ENCODE measurements at regions not wholly inside any gene's neighbourhood (a gene's known extent, or its start where the extent isn't known, plus 50 kb on each side); places are given as distances from the start of the nearest gene placed in this dataset.
"Not testable (repeated sequence)": the region's sequence is repeated elsewhere in the genome, so short reads cannot be mapped to it uniquely, and the experiment has no call there.

- no peak for DNase-seq
Observed at GRCh38 chr2:31813016-31813415, 197.8 kb downstream of the MEMO1 start.

- no peak for DNase-seq
Observed at GRCh38 chr2:31812051-31812798, 198.6 kb downstream of the MEMO1 start.

DNA sequence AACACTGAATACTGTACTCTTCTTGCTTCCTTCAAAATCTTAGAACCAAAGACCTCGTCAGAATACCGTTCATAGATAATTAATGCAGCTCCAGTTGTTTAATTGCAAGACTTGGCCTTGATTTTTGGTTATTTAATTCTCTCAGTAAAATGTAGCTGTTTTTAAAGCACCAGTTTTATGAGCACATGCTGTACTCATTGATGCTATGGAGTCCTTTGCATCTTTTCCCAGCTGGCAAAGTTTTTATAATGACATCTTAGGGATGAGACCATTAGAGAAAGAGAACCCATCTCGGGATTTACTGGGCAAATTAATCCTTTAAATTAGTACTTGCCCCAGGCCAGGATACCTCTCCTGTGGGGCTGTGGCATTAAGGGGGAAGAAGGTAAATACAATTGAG, 199.3 kb downstream of the MEMO1 start:
- no peak for DNase-seq

GRCh38 chr2:31810200-31810917, 200.4 kb downstream of the MEMO1 start:
- DNase-seq = no peak

- no peak for DNase-seq
Observed at GRCh38 chr2:31805688-31806087, 205.1 kb downstream of the MEMO1 start.

DNA sequence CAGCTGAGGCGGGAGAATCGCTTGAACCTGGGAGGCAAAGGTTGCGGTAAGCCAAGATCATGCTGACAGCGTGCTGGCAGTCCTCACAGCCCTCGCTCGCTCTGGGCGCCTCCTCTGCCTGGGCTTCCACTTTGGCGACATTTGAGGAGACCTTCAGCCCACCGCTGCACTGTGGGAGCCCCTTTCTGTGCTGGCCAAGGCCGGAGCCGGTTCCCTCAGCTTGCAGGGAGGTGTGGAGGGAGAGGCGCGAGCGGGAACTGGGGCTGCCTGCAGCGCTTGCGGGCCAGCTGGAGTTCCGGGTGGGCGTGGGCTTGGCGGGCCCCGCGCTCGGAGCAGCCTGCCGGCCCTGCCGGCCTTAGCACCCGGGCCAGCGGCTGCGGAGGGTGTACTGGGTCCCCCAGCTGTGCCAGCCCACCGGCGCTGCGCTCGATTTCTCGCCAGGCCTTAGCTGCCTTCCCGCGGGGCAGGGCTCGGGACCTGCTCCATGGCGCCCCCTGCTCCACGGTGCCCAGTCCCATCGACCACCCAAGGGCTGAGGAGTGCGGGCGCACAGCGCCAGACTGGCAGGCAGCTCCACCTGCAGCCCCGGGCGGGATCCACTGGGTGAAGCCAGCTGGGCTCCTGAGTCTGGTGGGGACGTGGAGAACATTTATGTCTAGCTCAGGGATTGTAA, 207.2 kb downstream of the MEMO1 start:
- not testable (repeated sequence) for DNase-seq

GRCh38 chr2:31802711-31803110, 208.1 kb downstream of the MEMO1 start:
- no peak for DNase-seq

DNA sequence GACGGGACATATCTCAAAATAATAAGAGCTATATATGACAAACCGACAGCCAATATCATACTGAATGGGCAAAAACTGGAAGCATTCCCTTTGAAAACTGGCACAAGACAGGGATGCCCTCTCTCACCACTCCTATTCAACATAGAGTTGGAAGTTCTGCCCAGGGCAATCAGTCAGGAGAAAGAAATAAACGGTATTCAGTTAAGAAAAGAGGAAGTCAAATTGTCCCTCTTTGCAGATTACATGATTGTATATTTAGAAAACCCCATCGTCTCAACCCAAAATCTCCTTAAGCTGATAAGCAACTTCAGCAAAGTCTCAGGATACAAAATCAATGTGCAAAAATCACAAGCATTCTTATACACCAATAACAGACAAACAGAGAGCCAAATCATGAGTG, 211.5 kb downstream of the MEMO1 start:
- not testable (repeated sequence) for DNase-seq

GRCh38 chr2:31788273-31788672, 207.5 kb upstream of the SRD5A2 start:
- no peak for DNase-seq

GRCh38 chr2:31785876-31786275, 205.1 kb upstream of the SRD5A2 start:
- peak; percentile 33 for DNase-seq

- no peak for DNase-seq
Observed at GRCh38 chr2:31784868-31785267, 204.1 kb upstream of the SRD5A2 start.

- not testable (repeated sequence) for DNase-seq
Observed at GRCh38 chr2:31783446-31784091, 202.8 kb upstream of the SRD5A2 start.

DNA sequence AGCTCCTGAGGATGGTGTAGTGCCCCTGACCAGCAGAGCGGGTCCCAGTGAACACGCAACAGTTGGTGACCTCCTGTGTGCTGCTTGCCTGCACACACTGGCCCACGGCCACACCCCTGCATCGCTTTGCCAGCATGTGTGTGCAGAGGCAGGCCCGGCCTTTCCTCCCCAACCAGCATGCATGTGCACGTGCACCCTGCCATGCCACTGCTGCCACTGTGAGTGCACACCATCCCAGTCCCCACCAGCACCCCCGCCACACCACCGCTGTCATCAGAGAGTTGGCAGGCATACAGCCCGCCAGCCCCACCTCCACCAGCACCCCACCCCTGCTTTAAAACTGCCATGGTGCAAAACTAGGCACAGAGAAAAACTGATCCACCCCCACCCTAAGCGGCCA, 197.4 kb upstream of the SRD5A2 start:
- no peak for DNase-seq

- no peak for DNase-seq
Observed at GRCh38 chr2:31770741-31771140, 190.0 kb upstream of the SRD5A2 start.

GRCh38 chr2:31765078-31765945, 184.6 kb upstream of the SRD5A2 start:
- no peak for DNase-seq

- peak; percentile 29 for DNase-seq
Observed at GRCh38 chr2:31764169-31764568, 183.4 kb upstream of the SRD5A2 start.

GRCh38 chr2:31762085-31762484, 181.3 kb upstream of the SRD5A2 start:
- DNase-seq = no peak

DNA sequence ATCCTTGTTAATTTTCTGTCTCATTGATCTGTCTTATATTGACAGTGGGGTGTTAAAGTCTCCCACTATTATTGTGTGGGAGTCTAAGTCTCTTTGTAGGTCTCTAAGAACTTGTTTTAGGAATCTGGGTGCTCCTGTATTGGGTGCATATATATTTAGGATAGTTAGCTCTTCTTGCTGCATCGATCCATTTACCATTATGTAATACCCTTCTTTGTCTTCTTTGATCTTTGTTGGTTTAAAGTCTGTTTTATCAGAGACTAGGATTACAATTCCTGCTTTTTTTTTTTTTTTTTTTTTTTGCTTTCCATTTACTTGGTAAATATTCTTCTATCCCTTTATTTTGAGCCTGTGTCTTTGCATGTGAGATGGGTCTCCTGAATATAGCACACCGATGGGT, 176.6 kb upstream of the SRD5A2 start:
- not testable (repeated sequence) for DNase-seq

- not testable (repeated sequence) for DNase-seq
Observed at GRCh38 chr2:31748746-31749145, 168.0 kb upstream of the SRD5A2 start.

DNA sequence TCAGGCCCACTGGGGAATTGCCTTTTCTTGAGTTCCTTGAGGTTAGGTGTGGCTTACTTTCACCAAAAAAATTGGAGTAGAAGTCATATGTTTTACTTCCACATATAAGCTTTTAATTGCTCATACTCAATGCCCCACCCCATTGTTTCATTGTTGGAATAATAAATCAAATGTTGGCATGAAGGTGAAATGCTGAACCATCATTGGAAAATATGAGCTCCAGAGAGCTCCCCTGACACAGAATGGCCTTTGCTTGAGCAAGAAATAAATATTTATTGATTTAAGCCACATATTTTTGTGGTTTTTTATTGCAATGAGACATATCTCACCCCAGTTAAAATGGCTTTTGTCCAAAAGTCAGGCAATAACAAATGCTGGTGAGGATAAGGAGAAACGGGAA, 167.3 kb upstream of the SRD5A2 start:
- no peak for DNase-seq

GRCh38 chr2:31739161-31739560, 158.4 kb upstream of the SRD5A2 start:
- no peak for DNase-seq
